Breast epithelium (tissue), 3 donors: ENCODE measurements at regions not wholly inside any gene's neighbourhood (a gene's known extent, or its start where the extent isn't known, plus 50 kb on each side); places are given as distances from the start of the nearest gene placed in this dataset.
"Not testable (repeated sequence)": the region's sequence is repeated elsewhere in the genome, so short reads cannot be mapped to it uniquely, and the experiment has no call there.

Experiments
- CTCF ChIP-seq, 3 donors: fragments of 450-650 bp; IDR thresholded peaks; one replicate each; pipeline ENCODE4 v1.5.1; 2016 to 2017; ENCODE audit warnings: antibody characterized with exemption in 3 of 3, mild to moderate bottlenecking in 3 of 3, moderate library complexity in 3 of 3
- POLR2A ChIP-seq: fragments of 450-650 bp; IDR thresholded peaks from one replicate; pipeline ENCODE4 v1.6.1; 2016; ENCODE audit warnings: antibody characterized with exemption, mild to moderate bottlenecking, moderate library complexity
- POLR2AphosphoS5 ChIP-seq, 3 donors: sonication (generic); formaldehyde crosslinking; IDR thresholded peaks; one replicate each; pipeline ENCODE4 v1.6.1; 2017; ENCODE audit warnings: antibody characterized with exemption in 3 of 3

- not testable (repeated sequence) for TF ChIP-seq CTCF (IDR thresholded peaks at IDR 0.05); POLR2AphosphoS5 (IDR thresholded peaks at IDR 0.05); POLR2A
Measured at GRCh38 chr15:20230656-20231055, 310.9 kb downstream of the GOLGA6L6 start.
